ENCODE measurements at regions not wholly inside any gene's neighbourhood (a gene's known extent, or its start where the extent isn't known, plus 50 kb on each side); places are given as distances from the start of the nearest gene placed in this dataset.

GRCh38 chr2:80703532-80703931 is 399.0 kb upstream of the LRRTM1 start:
- no peak for TF ChIP-seq CTCF (IDR thresholded peaks at IDR 0.05; ENCODE audit: control extremely low read depth, extremely low read depth, low read depth, missing control alignments)
- CTCF ChIA-PET = interaction anchor here (1.6 kb wide), 1 partner anchor 46 kb away, joined by 3 read pairs; no protein-coding TSS in a partner anchor
- no peak for DNase-seq (ENCODE audit: extremely low spot score)
- POLR2A ChIA-PET = no interaction called here

GRCh38 chr2:80700961-80701360 is 396.4 kb upstream of the LRRTM1 start:
- no peak for DNase-seq (ENCODE audit: extremely low spot score)
- POLR2A ChIA-PET = no interaction called here
- CTCF ChIA-PET = no interaction called here
- TF ChIP-seq CTCF (IDR thresholded peaks at IDR 0.05; ENCODE audit: control extremely low read depth, extremely low read depth, low read depth, missing control alignments) = no peak
